NB4 (cell line): ENCODE measurements at regions not wholly inside any gene's neighbourhood (a gene's known extent, or its start where the extent isn't known, plus 50 kb on each side); places are given as distances from the start of the nearest gene placed in this dataset.

Experiments used
- DNase-seq: peaks from one replicate; pipeline ENCODE4 v3.0.0; 2010; ENCODE audit warnings: low read depth
- H3K4me3 ChIP-seq: one replicate; pipeline ENCODE4 v1.5.1; 2011; ENCODE audit warnings: mild to moderate bottlenecking, low read depth, low read length, moderate library complexity
- CTCF ChIP-seq: IDR thresholded peaks from one replicate; pipeline ENCODE4 v1.5.1; 2012; ENCODE audit warnings: low read depth, low read length
- MAX ChIP-seq: IDR thresholded peaks from 2 replicates; pipeline ENCODE4 v1.6.1; 2011; ENCODE audit warnings: low read depth, low read length
- MYC ChIP-seq: IDR thresholded peaks from 2 replicates; pipeline ENCODE4 v1.6.1; 2011; ENCODE audit warnings: low read depth, low read length
- POLR2A ChIP-seq: IDR thresholded peaks from 2 replicates; pipeline ENCODE4 v1.6.1; 2011; ENCODE audit warnings: mild to moderate bottlenecking; ENCODE audit not compliant: insufficient read length; ENCODE audit errors: extremely low read depth

- DNase-seq, result no peak
- no peak overlapping the region for H3K4me3 ChIP-seq
- no peak for TF ChIP-seq MAX
- no peak for TF ChIP-seq MYC
- no peak for TF ChIP-seq CTCF
- no peak for TF ChIP-seq POLR2A
These were observed 360.4 kb downstream of the RAPGEF2 start for GRCh38 chr4:159463235-159463634.

- no peak for DNase-seq
- H3K4me3 ChIP-seq, result no peak overlapping the region
- TF ChIP-seq POLR2A (no peak), CTCF (no peak), MYC (no peak), MAX (no peak)
These were observed 361.4 kb downstream of the RAPGEF2 start for GRCh38 chr4:159464302-159464701.

GRCh38 chr4:159476886-159477285, 374.0 kb downstream of the RAPGEF2 start:
- H3K4me3 ChIP-seq, result no peak overlapping the region
- TF ChIP-seq MYC, result no peak
- TF ChIP-seq POLR2A, result no peak
- no peak for TF ChIP-seq CTCF
- TF ChIP-seq MAX, result no peak
- no peak for DNase-seq

GRCh38 chr4:159480826-159481225, 377.9 kb downstream of the RAPGEF2 start:
- no peak for DNase-seq
- no peak for TF ChIP-seq CTCF
- no peak for TF ChIP-seq MYC
- TF ChIP-seq MAX, result no peak

GRCh38 chr4:159481936-159482335, 379.1 kb downstream of the RAPGEF2 start:
- DNase-seq, result no peak
- no peak for TF ChIP-seq CTCF
- no peak for TF ChIP-seq POLR2A
- TF ChIP-seq MAX, result no peak
- no peak for TF ChIP-seq MYC
- no peak overlapping the region for H3K4me3 ChIP-seq

More at GRCh38 chr4:159480826-159481225, 377.9 kb downstream of the RAPGEF2 start:
- H3K4me3 ChIP-seq, result no peak overlapping the region

- TF ChIP-seq POLR2A (no peak), MYC (no peak), CTCF (no peak), MAX (no peak)
- no peak for DNase-seq
- H3K4me3 ChIP-seq, result no peak overlapping the region
These were observed 380.4 kb downstream of the RAPGEF2 start for GRCh38 chr4:159483110-159483781.
